Pancreas (tissue), 10 donors: ENCODE measurements at regions not wholly inside any gene's neighbourhood (a gene's known extent, or its start where the extent isn't known, plus 50 kb on each side); places are given as distances from the start of the nearest gene placed in this dataset.

Experiments
- ATAC-seq, 4 donors: fragments of 200-7000 bp; cut with Tn5 transposase; one replicate each; pipeline versions ENCODE4 v1.8.0 to v1.9.1; 2020; ENCODE audit warnings: mild to moderate bottlenecking in 4 of 4, moderate library complexity in 4 of 4
- DNase-seq, 6 donors: peaks; one replicate each; pipeline ENCODE4 v3.0.0-alpha.2; 2020
- FAIRE-seq: peaks from 2 replicates; lab custom pipeline; 2012; peaks lifted over from hg19 to GRCh38; lab: Jason Lieb, UNC
- H3K27ac ChIP-seq, 4 donors: fragments of 200-600 bp; sonication (generic); 1 replicate in 3 of 4; 2 replicates in 1 of 4; pipeline versions ENCODE4 v1.5.0 to v1.8.0; 2020
- H3K27me3 ChIP-seq, 4 donors: fragments of 200-600 bp; one replicate each; pipeline ENCODE4 v1.8.0; 2021
- H3K36me3 ChIP-seq, 3 donors: fragments of 200-600 bp; sonication (generic) in 1 of 3; one replicate each; pipeline versions ENCODE4 v1.5.0 to v1.8.0; 2020 to 2021
- H3K4me1 ChIP-seq, 3 donors: fragments of 200-600 bp; one replicate each; pipeline ENCODE4 v1.8.0; 2021
- H3K4me3 ChIP-seq, 4 donors: fragments of 200-600 bp; sonication (generic) in 2 of 4; one replicate each; pipeline versions ENCODE4 v1.5.0 to v1.8.0; 2020 to 2021
- H3K9me3 ChIP-seq, 4 donors: fragments of 200-600 bp; one replicate each; pipeline ENCODE4 v1.8.0; 2021
- WGBS, 2 donors: extraction: QIAGEN DNeasy Blood & Tissue Kit; methylation state at CpG; one replicate each; pipeline ENCODE4 v1.1.7; 2013; 5-methylcytosine and 5-hydroxymethylcytosine counted together
- intact Hi-C, 3 donors: fragments of 100-400 bp; cut with DNase I; formaldehyde crosslinking; loops; one replicate each; pipeline versions ENCODE4 v1.11.1 to v1.14.2; 2022
- TF ChIP-seq, protein P1 (sequence below), 4 donors: fragments of 200-600 bp; sonication (generic) in 3 of 4; IDR thresholded peaks; one replicate each; pipeline versions ENCODE4 v1.5.0 to v1.8.0; 2021; ENCODE audit warnings: antibody characterized with exemption in 4 of 4
- donor health status: healthy with polysubstance abuse.
- donor health status: DM: no; HTN: no; CAD: no; lungs with moderate emphysema.
- donor health status: DM: no; HTN: no; CAD: no.
- donor health status: control.
- donor health status: control.
- donor health status: Bipolar disorder and iron deficiency.
- donor health status: DM: yes; HTN: yes; CAD: no.
- donor health status: DM: no; HTN: no; CAD: no.
- donor health status: DM: no; HTN: no; CAD: no.
- donor health status: DM: yes; HTN: yes; CAD: no.

DNA sequence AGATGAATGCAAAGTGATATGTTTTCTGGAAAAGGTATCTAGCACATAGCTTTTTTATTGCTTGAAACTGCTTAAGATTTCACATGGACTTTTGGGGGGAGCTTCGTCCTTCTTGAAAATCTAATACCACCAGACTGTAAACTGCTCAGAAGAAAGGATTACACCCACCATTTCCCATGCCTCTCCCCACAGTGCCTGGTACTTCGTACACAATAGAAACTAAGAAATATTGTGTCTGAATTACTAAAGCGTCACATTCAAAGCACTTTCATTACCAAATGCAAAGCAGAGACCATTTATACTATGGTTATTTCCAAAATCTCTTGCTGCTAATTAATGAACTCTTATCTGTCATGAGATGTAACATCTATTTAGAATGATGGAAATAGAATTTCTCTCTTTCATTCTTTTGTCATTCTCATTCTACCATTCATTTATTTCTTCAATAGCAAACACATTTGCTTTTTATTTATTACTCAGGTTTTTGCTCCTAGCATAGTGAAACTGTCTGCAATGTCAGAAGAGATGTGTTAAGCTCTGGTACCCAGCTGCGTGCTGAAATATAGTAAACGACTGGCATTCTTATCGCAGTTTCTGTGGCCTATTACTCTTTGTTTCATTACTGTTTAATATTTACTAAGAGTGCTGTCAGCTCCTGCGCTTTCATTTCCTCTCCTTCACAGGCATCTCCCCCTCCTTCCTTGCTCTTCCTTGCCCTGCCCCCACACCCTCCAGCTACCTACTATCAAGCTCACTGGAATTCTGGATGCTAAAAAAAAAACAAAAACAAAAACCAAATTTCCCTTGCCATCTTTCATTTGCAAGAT lies 51.4 kb upstream of the RAPGEF2 start:
- 55 to 57% methylated on average over 7 of the region's 7 CpGs for WGBS, 2 donors
- ATAC-seq (no peak), DNase-seq (no peak), FAIRE-seq (no peak)
- Histone ChIP-seq H3K4me1 (no peaks in the 10 kb centered on the region), H3K9me3 (no peaks in the 10 kb centered on the region), H3K27me3 (no peaks in the 10 kb centered on the region), H3K4me3 (no peak overlapping the region), H3K27ac (no peak overlapping the region), H3K36me3 (no peaks in the 10 kb centered on the region)
- intact Hi-C loops, result no loop called here
- TF ChIP-seq, protein P1, sequence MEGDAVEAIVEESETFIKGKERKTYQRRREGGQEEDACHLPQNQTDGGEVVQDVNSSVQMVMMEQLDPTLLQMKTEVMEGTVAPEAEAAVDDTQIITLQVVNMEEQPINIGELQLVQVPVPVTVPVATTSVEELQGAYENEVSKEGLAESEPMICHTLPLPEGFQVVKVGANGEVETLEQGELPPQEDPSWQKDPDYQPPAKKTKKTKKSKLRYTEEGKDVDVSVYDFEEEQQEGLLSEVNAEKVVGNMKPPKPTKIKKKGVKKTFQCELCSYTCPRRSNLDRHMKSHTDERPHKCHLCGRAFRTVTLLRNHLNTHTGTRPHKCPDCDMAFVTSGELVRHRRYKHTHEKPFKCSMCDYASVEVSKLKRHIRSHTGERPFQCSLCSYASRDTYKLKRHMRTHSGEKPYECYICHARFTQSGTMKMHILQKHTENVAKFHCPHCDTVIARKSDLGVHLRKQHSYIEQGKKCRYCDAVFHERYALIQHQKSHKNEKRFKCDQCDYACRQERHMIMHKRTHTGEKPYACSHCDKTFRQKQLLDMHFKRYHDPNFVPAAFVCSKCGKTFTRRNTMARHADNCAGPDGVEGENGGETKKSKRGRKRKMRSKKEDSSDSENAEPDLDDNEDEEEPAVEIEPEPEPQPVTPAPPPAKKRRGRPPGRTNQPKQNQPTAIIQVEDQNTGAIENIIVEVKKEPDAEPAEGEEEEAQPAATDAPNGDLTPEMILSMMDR (IDR thresholded peaks at IDR 0.05), result no peak

DNA sequence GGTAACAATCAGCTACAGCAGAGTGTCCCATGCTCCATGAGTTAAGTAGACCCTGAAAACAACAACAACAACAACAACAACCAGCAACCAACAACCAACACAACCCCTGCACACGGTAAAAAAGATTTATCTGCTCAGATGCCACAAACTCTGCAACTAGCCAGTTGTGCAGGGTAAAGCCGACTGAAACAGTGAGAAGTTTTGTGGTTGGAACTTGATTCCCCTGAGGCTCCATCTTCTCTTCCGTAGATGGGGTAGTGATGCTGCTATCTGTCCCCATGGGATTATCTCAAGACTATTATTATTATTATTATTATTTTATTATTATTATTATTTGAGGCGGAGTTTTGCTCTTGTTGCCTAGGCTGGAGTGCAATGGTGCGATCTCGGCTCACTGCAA lies 50.6 kb upstream of the RAPGEF2 start:
- H3K27ac ChIP-seq, result no peak overlapping the region
- ATAC-seq, result no peak
- H3K4me1 ChIP-seq, result no peaks in the 10 kb centered on the region
- H3K9me3 ChIP-seq, result no peaks in the 10 kb centered on the region
- no peaks in the 10 kb centered on the region for H3K27me3 ChIP-seq
- TF ChIP-seq, protein P1 (IDR thresholded peaks at IDR 0.05), result no peak
- FAIRE-seq, result no peak
- no peak overlapping the region for H3K4me3 ChIP-seq
- H3K36me3 ChIP-seq, result no peaks in the 10 kb centered on the region
- no peak for DNase-seq
- intact Hi-C loops, result no loop called here
- WGBS, 2 donors, result 81 to 91% methylated on average over 6 of the region's 6 CpGs
